HuH-7.5 (cell line): ENCODE measurements at regions not wholly inside any gene's neighbourhood (a gene's known extent, or its start where the extent isn't known, plus 50 kb on each side); places are given as distances from the start of the nearest gene placed in this dataset.

Experiments
- DNase-seq: peaks from one replicate; pipeline ENCODE4 v3.0.0; 2011; ENCODE audit warnings: low spot score

GRCh38 chrX:39809331-39809730 is 288.4 kb downstream of the BCOR start:
- DNase-seq = no peak

GRCh38 chrX:39810901-39811300 is 286.9 kb downstream of the BCOR start:
- DNase-seq = no peak

- DNase-seq = no peak
Measured at GRCh38 chrX:39811376-39811775, 286.4 kb downstream of the BCOR start.

DNA sequence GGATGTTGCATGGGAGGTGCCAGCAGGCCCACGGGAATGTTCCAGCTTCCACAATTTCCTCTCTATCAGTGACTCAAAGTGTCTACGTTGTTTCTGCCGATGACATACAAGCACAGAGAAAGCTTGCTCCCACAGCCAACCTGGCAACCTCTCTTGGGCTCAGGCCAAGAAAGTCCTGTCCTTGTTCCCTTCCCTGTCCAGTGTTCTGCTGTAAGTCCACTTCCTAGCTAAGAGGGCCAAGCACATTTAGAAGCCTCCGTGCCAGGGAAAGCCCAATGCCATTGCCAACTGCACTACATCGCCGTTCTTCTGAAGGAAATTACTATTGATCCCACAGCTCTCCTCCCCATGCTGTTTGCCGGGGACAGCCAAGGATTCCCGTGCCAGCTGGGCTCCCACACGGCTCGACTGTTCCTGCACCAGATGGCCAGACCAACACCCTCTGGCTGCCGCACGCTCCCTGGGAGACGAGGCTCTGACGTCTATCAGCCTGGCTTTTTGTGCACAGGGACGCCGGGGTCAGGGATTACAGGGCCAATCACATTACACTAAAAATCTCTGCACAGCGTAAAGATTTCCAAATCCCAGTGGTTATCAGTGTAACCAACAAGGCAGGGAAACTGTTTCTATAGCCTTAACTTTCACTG is 284.0 kb downstream of the BCOR start:
- DNase-seq = no peak

- DNase-seq = no peak
Measured at GRCh38 chrX:39814391-39814790, 283.4 kb downstream of the BCOR start.

DNA sequence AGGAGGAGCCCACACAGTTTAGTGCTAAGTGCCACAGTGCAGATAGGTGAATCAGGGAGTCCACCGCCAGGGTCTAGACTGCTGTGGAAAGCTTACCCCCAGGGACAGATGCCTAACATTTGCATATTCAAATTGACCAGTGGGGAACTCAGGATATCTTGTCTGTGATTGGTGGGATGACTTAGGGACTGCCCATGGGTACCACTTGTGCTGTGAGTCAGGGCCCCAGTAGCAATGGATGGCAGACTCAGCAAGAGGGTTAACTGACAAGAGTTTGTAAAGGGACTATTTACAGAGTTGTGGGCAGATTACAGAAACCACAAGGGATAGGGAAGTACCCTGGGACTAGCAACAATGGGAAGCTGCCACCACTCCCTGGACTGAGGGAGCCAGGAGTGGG is 282.1 kb downstream of the BCOR start:
- DNase-seq = no peak

GRCh38 chrX:39816871-39817731 is 280.7 kb downstream of the BCOR start:
- no peak for DNase-seq

GRCh38 chrX:39817754-39818470 is 279.8 kb downstream of the BCOR start:
- no peak for DNase-seq

DNA sequence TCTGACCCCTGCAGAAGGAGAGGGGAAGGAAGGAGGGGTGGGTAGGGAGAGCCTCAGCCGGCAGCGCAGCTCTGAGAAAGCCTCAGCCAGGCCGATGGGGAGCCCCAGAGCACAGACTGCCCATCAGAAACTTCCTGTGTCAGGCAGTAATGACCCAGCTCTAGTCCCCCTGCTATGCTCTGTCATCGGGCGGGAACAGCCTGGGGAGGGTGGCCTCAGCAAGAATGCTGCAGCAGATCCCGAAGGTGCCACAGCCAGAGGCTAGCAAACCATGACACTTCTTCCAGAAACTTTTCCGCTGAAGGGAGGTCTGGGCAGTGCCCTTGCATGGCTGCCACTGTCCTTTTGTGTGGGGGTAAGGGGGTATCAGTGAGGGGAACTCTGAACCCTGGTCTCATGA is 279.0 kb downstream of the BCOR start:
- DNase-seq = no peak

DNA sequence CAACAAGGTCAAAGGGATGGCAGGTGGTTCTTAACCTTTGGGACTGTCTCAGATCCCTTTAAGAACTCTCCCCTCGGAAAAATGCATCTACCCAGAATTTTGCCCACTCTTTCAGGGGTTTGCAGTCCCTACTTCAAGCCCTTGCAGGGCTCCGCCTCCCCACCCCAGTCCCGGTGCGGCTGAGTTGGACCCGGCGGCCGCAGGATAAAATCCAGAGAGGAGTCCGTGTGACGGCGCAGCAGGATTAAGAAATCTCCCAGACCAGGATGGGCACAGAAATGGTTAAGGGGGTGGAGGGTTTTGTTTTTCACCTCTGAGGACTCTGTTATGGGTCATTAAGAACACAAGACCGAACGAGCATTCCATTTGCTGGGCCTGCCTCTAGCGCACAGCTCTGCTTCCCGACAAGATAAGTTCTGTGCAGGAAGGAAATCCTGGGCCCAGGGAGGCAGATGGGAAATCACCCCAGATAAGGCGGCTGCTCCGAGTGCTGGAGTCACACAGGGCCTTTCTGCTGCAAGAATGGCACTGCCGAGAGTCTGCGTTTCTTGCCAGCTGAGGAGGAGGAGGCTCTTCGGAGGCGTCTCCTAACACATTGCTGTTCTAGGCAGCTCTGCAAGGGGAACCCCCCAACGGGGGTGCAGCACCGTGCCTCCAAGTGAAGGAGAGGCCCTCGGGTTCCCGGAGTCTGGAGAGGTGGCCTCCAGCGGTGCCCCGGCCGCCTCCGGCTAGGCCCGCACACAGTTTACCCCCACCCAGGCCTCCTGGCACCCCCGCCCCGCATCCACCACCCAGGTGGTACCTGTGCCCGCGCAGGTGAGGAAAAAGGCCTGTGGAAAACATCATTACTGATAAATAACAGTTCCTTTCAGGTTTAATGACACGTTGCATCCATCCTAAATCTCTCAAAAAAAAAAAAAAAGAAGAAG is 277.6 kb downstream of the BCOR start:
- DNase-seq = no peak

- no peak for DNase-seq
Measured at GRCh38 chrX:39820938-39821708, 276.6 kb downstream of the BCOR start.

GRCh38 chrX:39821709-39822095 is 276.1 kb downstream of the BCOR start:
- DNase-seq = no peak

- DNase-seq = no peak
Measured at GRCh38 chrX:39822133-39822748, 275.5 kb downstream of the BCOR start.

DNA sequence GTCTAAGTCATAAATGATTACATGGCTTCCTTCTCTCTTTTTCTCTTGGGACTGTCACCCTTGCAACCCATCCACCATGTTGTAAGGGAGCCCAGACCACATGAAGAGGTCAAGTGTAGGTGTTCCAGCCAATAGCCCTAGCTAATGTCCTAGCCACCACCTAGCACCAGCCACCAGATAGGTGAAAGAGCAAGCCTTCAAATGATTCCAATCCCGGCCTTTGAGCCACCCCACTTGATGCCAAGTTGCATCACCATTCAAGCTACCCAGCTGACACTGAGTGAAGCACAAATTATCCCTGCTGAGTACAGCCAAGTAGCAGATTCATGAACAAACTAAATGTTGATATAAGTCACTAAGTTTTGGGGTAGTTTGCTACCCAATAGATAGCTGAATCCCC is 274.3 kb downstream of the BCOR start:
- DNase-seq = no peak

DNA sequence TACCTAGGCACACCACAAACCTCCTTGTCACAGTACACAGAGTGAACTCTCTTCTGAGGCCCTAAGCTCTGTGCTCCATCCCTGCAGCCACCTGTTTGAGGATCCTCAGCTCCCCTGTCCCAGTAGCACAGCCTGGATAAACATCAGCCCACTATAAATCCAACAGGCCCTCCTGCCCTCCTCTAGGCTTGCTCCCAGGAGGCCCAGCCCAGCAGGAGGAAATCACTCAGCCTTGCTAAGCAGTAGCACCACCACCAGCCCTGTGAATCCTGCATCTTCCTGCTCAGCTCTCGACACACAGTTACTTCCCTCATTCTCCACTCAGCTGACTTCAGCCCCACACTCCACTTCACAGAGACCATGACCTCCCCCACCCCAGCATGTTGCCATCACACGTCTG is 273.9 kb downstream of the BCOR start:
- DNase-seq = no peak

- DNase-seq = no peak
Measured at GRCh38 chrX:39826813-39827543, 270.8 kb downstream of the BCOR start.

GRCh38 chrX:39827951-39828350 is 269.8 kb downstream of the BCOR start:
- DNase-seq = no peak

DNA sequence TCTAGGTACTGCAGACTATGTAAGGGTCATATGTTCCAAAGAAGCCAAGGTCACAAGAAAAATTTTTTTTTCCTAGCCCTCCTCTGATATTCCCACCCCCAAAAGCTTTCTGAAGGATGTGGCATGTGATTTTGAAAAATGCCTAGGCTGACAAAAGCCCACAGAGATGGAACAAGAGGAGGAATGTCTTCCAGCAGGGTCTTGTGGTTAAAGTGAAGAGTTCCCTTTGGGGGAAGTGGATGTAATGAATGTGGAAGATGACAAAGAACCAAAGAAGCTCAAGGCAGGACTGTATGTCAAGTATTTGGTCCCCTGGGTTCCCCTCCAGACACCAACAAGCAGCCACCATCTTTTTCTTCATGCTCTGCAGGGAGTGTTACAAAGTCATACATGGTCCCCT is 268.8 kb downstream of the BCOR start:
- no peak for DNase-seq

GRCh38 chrX:39829965-39830364 is 267.8 kb downstream of the BCOR start:
- DNase-seq = no peak

DNA sequence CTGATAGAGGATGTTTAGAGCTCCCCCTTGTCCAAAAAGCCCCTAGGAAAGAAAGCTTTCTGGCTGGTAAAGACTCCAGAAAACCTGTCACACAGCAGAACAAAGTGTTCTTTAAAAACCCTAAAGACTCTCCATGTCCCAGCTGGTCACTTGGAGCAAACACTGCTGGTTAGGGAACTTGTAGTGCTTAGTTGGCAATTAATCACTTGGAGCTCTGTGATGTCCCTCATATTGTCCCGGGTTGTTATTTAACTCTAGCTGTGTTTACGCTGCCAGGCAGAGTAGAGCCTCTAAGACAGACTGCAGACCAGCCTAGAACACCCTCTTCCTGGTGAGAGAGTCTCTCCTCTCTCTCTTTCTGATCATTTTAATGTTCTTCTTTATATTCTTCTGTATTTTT is 267.3 kb downstream of the BCOR start:
- no peak for DNase-seq
